Epithelial cell of esophagus (primary cell): ENCODE measurements at regions not wholly inside any gene's neighbourhood (a gene's known extent, or its start where the extent isn't known, plus 50 kb on each side); places are given as distances from the start of the nearest gene placed in this dataset.

Source experiments
- DNase-seq: peaks from one replicate; pipeline ENCODE4 v3.0.0; 2010; ENCODE audit warnings: low read depth
- H3K4me3 ChIP-seq: 2 replicates; pipeline ENCODE4 v1.5.1; 2011; ENCODE audit warnings: mild to moderate bottlenecking, low read length, control low read depth
- CTCF ChIP-seq: IDR thresholded peaks from 2 replicates; pipeline ENCODE4 v1.5.1; 2011; ENCODE audit warnings: low read depth, mild to moderate bottlenecking, low read length, control low read depth, inconsistent platforms; ENCODE audit not compliant: insufficient read depth; ENCODE audit errors: missing control alignments

- H3K4me3 ChIP-seq, result no peak overlapping the region
- no peak for DNase-seq
- no peak for TF ChIP-seq CTCF
Observed at GRCh38 chr6:104630955-104631354, 228.8 kb downstream of the HACE1 start.

GRCh38 chr6:104630522-104630921 lies 229.2 kb downstream of the HACE1 start:
- no peak overlapping the region for H3K4me3 ChIP-seq
- TF ChIP-seq CTCF, result no peak
- no peak for DNase-seq

GRCh38 chr6:104629826-104630225 lies 229.9 kb downstream of the HACE1 start:
- DNase-seq, result no peak

GRCh38 chr6:104625536-104625935 lies 234.2 kb downstream of the HACE1 start:
- TF ChIP-seq CTCF, result no peak
- H3K4me3 ChIP-seq, result no peak overlapping the region
- peak; percentile 99 for DNase-seq

More at GRCh38 chr6:104629826-104630225, 229.9 kb downstream of the HACE1 start:
- H3K4me3 ChIP-seq, result no peak overlapping the region
- no peak for TF ChIP-seq CTCF

GRCh38 chr6:104623052-104623690 lies 236.5 kb downstream of the HACE1 start:
- peak; percentile 35 for TF ChIP-seq CTCF
- peak; percentile 50 for DNase-seq
- no peak overlapping the region for H3K4me3 ChIP-seq

GRCh38 chr6:104621396-104621795 lies 238.3 kb downstream of the HACE1 start:
- DNase-seq, result no peak
- H3K4me3 ChIP-seq, result no peak overlapping the region
- no peak for TF ChIP-seq CTCF

- no peak overlapping the region for H3K4me3 ChIP-seq
- TF ChIP-seq CTCF, result no peak
- no peak for DNase-seq
Observed at GRCh38 chr6:104617591-104617990, 242.1 kb downstream of the HACE1 start.
